ENCODE measurements at regions not wholly inside any gene's neighbourhood (a gene's known extent, or its start where the extent isn't known, plus 50 kb on each side); places are given as distances from the start of the nearest gene placed in this dataset.

DNA sequence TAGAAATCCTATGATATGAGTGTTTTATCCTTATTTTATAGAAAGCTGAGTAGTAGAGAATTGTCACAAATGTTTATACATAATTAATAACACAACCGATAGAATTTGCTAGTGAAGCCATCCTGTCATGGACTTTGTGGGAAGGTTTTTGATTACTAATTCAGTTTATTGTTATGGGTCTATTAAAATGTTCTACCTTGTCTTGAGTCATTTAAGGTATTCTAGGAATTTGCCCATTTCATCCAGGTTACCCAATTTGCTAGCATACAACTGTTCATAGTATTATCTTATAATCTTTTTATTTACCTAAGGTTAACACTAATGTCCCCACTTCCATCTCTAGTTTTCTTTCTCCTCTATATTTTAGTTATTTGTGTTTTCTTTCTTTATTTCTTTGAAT lies 553.1 kb upstream of the ATXN7L3B start:
- no peak overlapping the region for H3K27ac Mint-ChIP-seq
- ATAC-seq (ENCODE audit: low read depth) (no peak), DNase-seq (no peak)
- Histone ChIP-seq H3K9ac (ENCODE audit: low read length) (no peak overlapping the region), H4K20me1 (ENCODE audit: control insufficient read depth, insufficient read depth, low read length, poor library complexity, severe bottlenecking) (no peaks in the 10 kb centered on the region), H2AFZ (ENCODE audit: insufficient read depth, low read depth, low read length, poor library complexity, severe bottlenecking) (no peak overlapping the region), H3K27me3 (replicated peaks in 1 of 4; ENCODE audit: control extremely low read depth in 1 of 4, control insufficient read depth in 3 of 4, insufficient read depth in 4 of 4, low read length in 3 of 4) (no peaks in the 10 kb centered on the region), H3K9me3 (ENCODE audit: control extremely low read depth in 1 of 3, control insufficient read depth in 2 of 3, insufficient read depth in 1 of 3, low read length in 2 of 3) (no peaks in the 10 kb centered on the region), H3K4me2 (replicated peaks; ENCODE audit: low read depth, low read length, poor library complexity, severe bottlenecking) (no peak overlapping the region), H3K79me2 (ENCODE audit: control insufficient read depth, insufficient read depth, low read length) (no peaks in the 10 kb centered on the region), H3K4me1 (ENCODE audit: control insufficient read depth in 2 of 2, insufficient read depth in 2 of 2, low read length in 2 of 2) (no peaks in the 10 kb centered on the region), H3K27ac (ENCODE audit: low read length in 2 of 2) (no peak overlapping the region), H3K4me3 (ENCODE audit: control extremely low read depth in 1 of 5, extremely low read depth in 1 of 5, insufficient read depth in 1 of 5, low read depth in 2 of 5, low read length in 4 of 5) (no peak overlapping the region), H3K36me3 (replicated peaks in 1 of 2; ENCODE audit: control extremely low read depth in 1 of 2, control insufficient read depth in 1 of 2, extremely low read depth in 1 of 2, insufficient read depth in 2 of 2, low read length in 1 of 2) (no peaks in the 10 kb centered on the region)
- H3K4me1 Mint-ChIP-seq, result no peaks in the 10 kb centered on the region
- WGBS (ENCODE audit: insufficient coverage), result no CpG with 5 or more reads among the region's 1 CpG
- H3K9me3 Mint-ChIP-seq (ENCODE audit: insufficient read depth), result no peaks in the 10 kb centered on the region
- ChIA-PET CTCF (no interaction called here), POLR2A (no interaction called here)
- H3K27me3 Mint-ChIP-seq, result no peaks in the 10 kb centered on the region
- H3K4me3 Mint-ChIP-seq, result no peak overlapping the region
- no peak for TF ChIP-seq EZH2 (IDR thresholded peaks at IDR 0.05; ENCODE audit: borderline replicate concordance, insufficient read depth, low read depth, low read length, poor library complexity, severe bottlenecking)
- TF ChIP-seq, protein P1, sequence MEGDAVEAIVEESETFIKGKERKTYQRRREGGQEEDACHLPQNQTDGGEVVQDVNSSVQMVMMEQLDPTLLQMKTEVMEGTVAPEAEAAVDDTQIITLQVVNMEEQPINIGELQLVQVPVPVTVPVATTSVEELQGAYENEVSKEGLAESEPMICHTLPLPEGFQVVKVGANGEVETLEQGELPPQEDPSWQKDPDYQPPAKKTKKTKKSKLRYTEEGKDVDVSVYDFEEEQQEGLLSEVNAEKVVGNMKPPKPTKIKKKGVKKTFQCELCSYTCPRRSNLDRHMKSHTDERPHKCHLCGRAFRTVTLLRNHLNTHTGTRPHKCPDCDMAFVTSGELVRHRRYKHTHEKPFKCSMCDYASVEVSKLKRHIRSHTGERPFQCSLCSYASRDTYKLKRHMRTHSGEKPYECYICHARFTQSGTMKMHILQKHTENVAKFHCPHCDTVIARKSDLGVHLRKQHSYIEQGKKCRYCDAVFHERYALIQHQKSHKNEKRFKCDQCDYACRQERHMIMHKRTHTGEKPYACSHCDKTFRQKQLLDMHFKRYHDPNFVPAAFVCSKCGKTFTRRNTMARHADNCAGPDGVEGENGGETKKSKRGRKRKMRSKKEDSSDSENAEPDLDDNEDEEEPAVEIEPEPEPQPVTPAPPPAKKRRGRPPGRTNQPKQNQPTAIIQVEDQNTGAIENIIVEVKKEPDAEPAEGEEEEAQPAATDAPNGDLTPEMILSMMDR (IDR thresholded peaks at IDR 0.05), result no peak
- intact Hi-C loops (cut with micrococcal nuclease), result no loop called here

DNA sequence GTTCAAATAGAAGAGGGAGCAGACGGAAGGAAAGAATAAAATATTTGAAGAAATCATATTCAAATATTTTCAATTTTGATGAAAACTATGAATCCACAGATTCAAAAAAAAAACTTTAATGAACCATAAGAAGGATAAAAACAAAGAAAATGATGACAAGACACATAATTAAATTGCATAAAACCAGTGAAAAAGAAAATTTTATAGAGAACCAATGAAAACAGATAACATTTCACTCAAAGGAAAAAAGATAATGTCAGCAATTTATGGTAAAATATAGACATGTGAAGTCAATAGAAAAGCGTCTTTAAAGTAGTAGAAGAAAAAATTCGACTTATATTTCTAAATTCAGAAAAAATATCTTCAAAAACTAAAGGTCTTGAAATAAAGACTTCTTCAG lies 546.5 kb upstream of the ATXN7L3B start:
- no peak overlapping the region for H3K4me3 ChIP-seq (ENCODE audit: control extremely low read depth in 1 of 5, extremely low read depth in 1 of 5, insufficient read depth in 1 of 5, low read depth in 2 of 5, low read length in 4 of 5)
- TF ChIP-seq EZH2 (IDR thresholded peaks at IDR 0.05; ENCODE audit: borderline replicate concordance, insufficient read depth, low read depth, low read length, poor library complexity, severe bottlenecking), result no peak
- TF ChIP-seq, protein P1 (IDR thresholded peaks at IDR 0.05), result no peak
- no peaks in the 10 kb centered on the region for H4K20me1 ChIP-seq (ENCODE audit: control insufficient read depth, insufficient read depth, low read length, poor library complexity, severe bottlenecking)
- ChIA-PET POLR2A (no interaction called here), CTCF (no interaction called here)
- H3K9me3 ChIP-seq (ENCODE audit: control extremely low read depth in 1 of 3, control insufficient read depth in 2 of 3, insufficient read depth in 1 of 3, low read length in 2 of 3), result no peaks in the 10 kb centered on the region
- H2AFZ ChIP-seq (ENCODE audit: insufficient read depth, low read depth, low read length, poor library complexity, severe bottlenecking), result no peak overlapping the region
- ATAC-seq (ENCODE audit: low read depth) (no peak), DNase-seq (no peak)
- Mint-ChIP-seq H3K9me3 (ENCODE audit: insufficient read depth) (no peaks in the 10 kb centered on the region), H3K27ac (no peak overlapping the region), H3K4me1 (no peaks in the 10 kb centered on the region), H3K4me3 (no peak overlapping the region), H3K27me3 (no peaks in the 10 kb centered on the region)
- no peak overlapping the region for H3K9ac ChIP-seq (ENCODE audit: low read length)
- H3K79me2 ChIP-seq (ENCODE audit: control insufficient read depth, insufficient read depth, low read length), result no peaks in the 10 kb centered on the region
- intact Hi-C loops (cut with micrococcal nuclease), result no loop called here
- no peaks in the 10 kb centered on the region for H3K27me3 ChIP-seq (replicated peaks in 1 of 4; ENCODE audit: control extremely low read depth in 1 of 4, control insufficient read depth in 3 of 4, insufficient read depth in 4 of 4, low read length in 3 of 4)
- no peak overlapping the region for H3K27ac ChIP-seq (ENCODE audit: low read length in 2 of 2)
- no peak overlapping the region for H3K4me2 ChIP-seq (replicated peaks; ENCODE audit: low read depth, low read length, poor library complexity, severe bottlenecking)
- WGBS (ENCODE audit: insufficient coverage), result no CpG with 5 or more reads among the region's 3 CpGs
- H3K36me3 ChIP-seq (replicated peaks in 1 of 2; ENCODE audit: control extremely low read depth in 1 of 2, control insufficient read depth in 1 of 2, extremely low read depth in 1 of 2, insufficient read depth in 2 of 2, low read length in 1 of 2), result no peaks in the 10 kb centered on the region
- no peaks in the 10 kb centered on the region for H3K4me1 ChIP-seq (ENCODE audit: control insufficient read depth in 2 of 2, insufficient read depth in 2 of 2, low read length in 2 of 2)

Data from B cell (primary cell).